ENCODE measurements at regions not wholly inside any gene's neighbourhood (a gene's known extent, or its start where the extent isn't known, plus 50 kb on each side); places are given as distances from the start of the nearest gene placed in this dataset.

DNA sequence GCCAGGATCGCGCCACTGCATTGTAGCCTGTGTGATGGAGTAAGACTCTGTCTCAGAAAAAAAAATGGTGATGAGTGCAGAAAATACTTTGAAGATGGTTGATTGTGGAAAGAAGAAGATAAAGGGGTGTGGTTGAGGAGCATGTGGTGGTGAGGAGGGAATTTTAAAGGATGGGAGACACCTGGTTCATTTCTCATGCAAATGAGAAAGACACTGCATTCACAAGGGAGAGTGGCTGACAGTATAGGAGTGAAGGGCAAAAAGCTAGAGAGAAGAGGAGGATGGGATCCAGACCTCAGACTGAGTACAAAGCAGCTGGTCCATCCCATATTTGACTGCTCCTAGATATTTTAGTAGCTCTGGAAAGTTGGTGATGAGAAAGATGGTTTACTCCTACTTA lies 206.0 kb downstream of the SNAPC1 start:
- H2BK15ac ChIP-seq (ENCODE audit: low read depth, low read length), result no peak overlapping the region
- H3T11ph ChIP-seq (ENCODE audit: low read length), result no peak overlapping the region
- no CpG with 5 or more reads among the region's 2 CpGs for WGBS (ENCODE audit: extremely low coverage, insufficient read length, low lambda C conversion rate)
- no peak for DNase-seq
- H3K56ac ChIP-seq (ENCODE audit: insufficient read length, low read depth, low read length), result no peak overlapping the region
- H3K18ac ChIP-seq (ENCODE audit: insufficient read length, low read depth, low read length), result no peak overlapping the region
- no peaks in the 10 kb centered on the region for H3K79me1 ChIP-seq (ENCODE audit: insufficient read depth, low read depth, low read length, poor library complexity, severe bottlenecking)
- TF ChIP-seq, protein P1, sequence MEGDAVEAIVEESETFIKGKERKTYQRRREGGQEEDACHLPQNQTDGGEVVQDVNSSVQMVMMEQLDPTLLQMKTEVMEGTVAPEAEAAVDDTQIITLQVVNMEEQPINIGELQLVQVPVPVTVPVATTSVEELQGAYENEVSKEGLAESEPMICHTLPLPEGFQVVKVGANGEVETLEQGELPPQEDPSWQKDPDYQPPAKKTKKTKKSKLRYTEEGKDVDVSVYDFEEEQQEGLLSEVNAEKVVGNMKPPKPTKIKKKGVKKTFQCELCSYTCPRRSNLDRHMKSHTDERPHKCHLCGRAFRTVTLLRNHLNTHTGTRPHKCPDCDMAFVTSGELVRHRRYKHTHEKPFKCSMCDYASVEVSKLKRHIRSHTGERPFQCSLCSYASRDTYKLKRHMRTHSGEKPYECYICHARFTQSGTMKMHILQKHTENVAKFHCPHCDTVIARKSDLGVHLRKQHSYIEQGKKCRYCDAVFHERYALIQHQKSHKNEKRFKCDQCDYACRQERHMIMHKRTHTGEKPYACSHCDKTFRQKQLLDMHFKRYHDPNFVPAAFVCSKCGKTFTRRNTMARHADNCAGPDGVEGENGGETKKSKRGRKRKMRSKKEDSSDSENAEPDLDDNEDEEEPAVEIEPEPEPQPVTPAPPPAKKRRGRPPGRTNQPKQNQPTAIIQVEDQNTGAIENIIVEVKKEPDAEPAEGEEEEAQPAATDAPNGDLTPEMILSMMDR (conservative IDR thresholded peaks at IDR 0.05), result no peak
- H2BK5ac ChIP-seq (ENCODE audit: insufficient read length, low read length), result no peak overlapping the region
- no peak overlapping the region for H2BK120ac ChIP-seq (ENCODE audit: low read depth, low read length, poor library complexity, severe bottlenecking)
- no peaks in the 10 kb centered on the region for H3K27me3 ChIP-seq (ENCODE audit: insufficient read depth, low read length)
- no peak overlapping the region for H3K14ac ChIP-seq (ENCODE audit: insufficient read depth, low read length)
- H2BK12ac ChIP-seq (ENCODE audit: insufficient read length, low read depth, low read length), result no peak overlapping the region
- peaks cover 2% of the 10 kb centered on the region; the same call in 1 of the 2 replicates for H3K4me1 ChIP-seq (ENCODE audit: insufficient read depth, low read length)
- H3K27ac Mint-ChIP-seq, result no peak overlapping the region
- no peaks in the 10 kb centered on the region for H4K20me1 ChIP-seq (ENCODE audit: control insufficient read depth, insufficient read depth, insufficient read length)
- H3K36me3 Mint-ChIP-seq (ENCODE audit: insufficient read depth in 1 of 3, low read depth in 3 of 3), result peaks cover 0 to 1% (median 0%) of the 10 kb centered on the region in 3 experiments; a peak in 2 of 7 replicates
- no peak overlapping the region for H3K9ac ChIP-seq (ENCODE audit: extremely low read depth, insufficient read length, low read length)
- H2AK5ac ChIP-seq (ENCODE audit: insufficient read length, low read length), result no peak overlapping the region
- no peak overlapping the region for H3K4ac ChIP-seq (ENCODE audit: low read depth, low read length)
- H3K9me3 ChIP-seq (ENCODE audit: control insufficient read depth, low read depth, low read length), result no peaks in the 10 kb centered on the region
- no peak overlapping the region for H2BK20ac ChIP-seq (ENCODE audit: low read depth, low read length, poor library complexity, severe bottlenecking)
- no peak overlapping the region for H4K8ac ChIP-seq (replicated peaks; ENCODE audit: insufficient read length, low read depth, low read length)
- no peak overlapping the region for H3K23ac ChIP-seq (ENCODE audit: insufficient read length, low read depth, low read length)
- no peak overlapping the region for H3K4me2 ChIP-seq (ENCODE audit: insufficient read depth, insufficient read length, low read length)
- no peak overlapping the region for H3K4me3 Mint-ChIP-seq
- no peaks in the 10 kb centered on the region for H3K9me3 Mint-ChIP-seq
- H3K4me1 Mint-ChIP-seq, result peaks cover 18 to 19% of the 10 kb centered on the region in 2 experiments
- no peak overlapping the region for H4K5ac ChIP-seq (ENCODE audit: insufficient read length, low read depth, low read length)
- no peaks in the 10 kb centered on the region for H3K27me3 Mint-ChIP-seq (ENCODE audit: low read depth)
- no peak overlapping the region for H2AFZ ChIP-seq (ENCODE audit: low read length)
- no peak overlapping the region for H3K27ac ChIP-seq (ENCODE audit: insufficient read length, low read depth, low read length)
- H4K91ac ChIP-seq (ENCODE audit: insufficient read length, low read depth, low read length), result no peak overlapping the region
- H3K79me2 ChIP-seq (ENCODE audit: insufficient read depth, low read length), result no peaks in the 10 kb centered on the region
- no peaks in the 10 kb centered on the region for H3K23me2 ChIP-seq (ENCODE audit: insufficient read length, low read depth, low read length, poor library complexity, severe bottlenecking)

Measured in H9 (cell line).